WTC11 (cell line): ENCODE measurements at regions not wholly inside any gene's neighbourhood (a gene's known extent, or its start where the extent isn't known, plus 50 kb on each side); places are given as distances from the start of the nearest gene placed in this dataset.

Experiments used
- ATAC-seq: fragments of 200-7000 bp; cut with Tn5 transposase; 2 replicates; pipeline ENCODE4 v1.10.0; 2021; ENCODE audit warnings: mild to moderate bottlenecking, moderate library complexity
- CTCF ChIA-PET: fragments of 300-600 bp; sonication (Branson Sonifier 250); formaldehyde crosslinking; loops from one replicate; lab custom pipeline; 2021; ENCODE audit warnings: antibody characterized with exemption; lab: Charles Lee
- POLR2A ChIA-PET: fragments of 350-600 bp; sonication (Branson Sonifier 250); formaldehyde crosslinking; loops from one replicate; lab custom pipeline; 2021; ENCODE audit warnings: antibody characterized with exemption; lab: Charles Lee
- DNase-seq: peaks from one replicate; pipeline ENCODE4 v3.0.0; 2021; ENCODE audit warnings: low spot score
- H3K27ac Mint-ChIP-seq: 2 replicates; pipeline ENCODE4 v1.8.0; 2021; ENCODE audit warnings: mixed read lengths
- H3K27me3 Mint-ChIP-seq: 2 replicates; pipeline ENCODE4 v1.8.0; 2021; ENCODE audit warnings: low read depth, mild to moderate bottlenecking, moderate library complexity, mixed read lengths
- H3K36me3 Mint-ChIP-seq: 2 replicates; pipeline ENCODE4 v1.8.0; 2021; ENCODE audit warnings: mixed read lengths
- H3K4me1 Mint-ChIP-seq: 2 replicates; pipeline ENCODE4 v1.8.0; 2022; ENCODE audit warnings: mixed read lengths
- H3K4me3 Mint-ChIP-seq: 2 replicates; pipeline ENCODE4 v1.8.0; 2021; ENCODE audit warnings: mild to moderate bottlenecking, moderate library complexity, mixed read lengths
- H3K9me3 Mint-ChIP-seq: 2 replicates; pipeline ENCODE4 v1.8.0; 2021; ENCODE audit warnings: mixed read lengths
- ATF2 ChIP-seq: sonication (generic); formaldehyde crosslinking; IDR thresholded peaks from 2 replicates; pipeline ENCODE4 v1.8.1; 2022; ENCODE audit warnings: low read depth, missing genetic modification reagents, borderline replicate concordance
- FOXJ3 ChIP-seq: sonication (generic); formaldehyde crosslinking; IDR thresholded peaks from 2 replicates; pipeline ENCODE4 v1.9.0; 2021; ENCODE audit warnings: missing genetic modification reagents, mild to moderate bottlenecking, borderline replicate concordance
- FOXP1 ChIP-seq: sonication (generic); formaldehyde crosslinking; IDR thresholded peaks from 2 replicates; pipeline ENCODE4 v1.8.0; 2022; ENCODE audit warnings: missing genetic modification reagents, mild to moderate bottlenecking, moderate library complexity, borderline replicate concordance
- GTF2I ChIP-seq: fragments of 250-450 bp; sonication (Bioruptor Pico); conservative IDR thresholded peaks from 2 replicates; pipeline ENCODE4 v1.4.0; 2021; ENCODE audit warnings: mild to moderate bottlenecking
- HMGA2 ChIP-seq: fragments of 250-450 bp; sonication (Bioruptor Pico); IDR thresholded peaks from 2 replicates; pipeline ENCODE4 v1.4.0; 2021; ENCODE audit warnings: mild to moderate bottlenecking, moderate library complexity
- JUN ChIP-seq: sonication (generic); formaldehyde crosslinking; IDR thresholded peaks from 2 replicates; pipeline ENCODE4 v1.8.0; 2023; ENCODE audit warnings: mild to moderate bottlenecking, missing genetic modification reagents
- NR1H2 ChIP-seq: sonication (generic); formaldehyde crosslinking; IDR thresholded peaks from 2 replicates; pipeline ENCODE4 v1.9.0; 2021; ENCODE audit warnings: mild to moderate bottlenecking, moderate library complexity, missing genetic modification reagents
- PRDM15 ChIP-seq: sonication (generic); formaldehyde crosslinking; IDR thresholded peaks from 2 replicates; pipeline ENCODE4 v1.8.0; 2022; ENCODE audit warnings: missing genetic modification reagents
- PRRX2 ChIP-seq: fragments of 250-450 bp; sonication (Bioruptor Pico); IDR thresholded peaks from 2 replicates; pipeline ENCODE4 v1.8.0; 2021; ENCODE audit warnings: mild to moderate bottlenecking
- SMAD3 ChIP-seq: sonication (generic); formaldehyde crosslinking; IDR thresholded peaks from 2 replicates; pipeline ENCODE4 v1.8.0; 2022; ENCODE audit warnings: missing genetic modification reagents, mild to moderate bottlenecking, borderline replicate concordance
- SMAD4 ChIP-seq: sonication (generic); formaldehyde crosslinking; IDR thresholded peaks from 2 replicates; pipeline ENCODE4 v1.8.0; 2022; ENCODE audit warnings: mild to moderate bottlenecking, missing genetic modification reagents
- STAT6 ChIP-seq: sonication (generic); formaldehyde crosslinking; conservative IDR thresholded peaks from 2 replicates; pipeline ENCODE4 v1.8.1; 2023; ENCODE audit warnings: mild to moderate bottlenecking, low read depth, missing genetic modification reagents, moderate library complexity
- TCF7 ChIP-seq: sonication (generic); formaldehyde crosslinking; IDR thresholded peaks from 2 replicates; pipeline ENCODE4 v1.8.0; 2022; ENCODE audit warnings: mild to moderate bottlenecking, low read depth, missing genetic modification reagents, moderate library complexity
- TEAD4 ChIP-seq: sonication (generic); formaldehyde crosslinking; IDR thresholded peaks from 2 replicates; pipeline ENCODE4 v1.8.0; 2022; ENCODE audit warnings: mild to moderate bottlenecking, missing genetic modification reagents
- ZBTB21 ChIP-seq: sonication (generic); formaldehyde crosslinking; IDR thresholded peaks from 2 replicates; pipeline ENCODE4 v1.8.1; 2023; ENCODE audit warnings: mild to moderate bottlenecking, missing genetic modification reagents, borderline replicate concordance
- ZNF121 ChIP-seq: sonication (generic); formaldehyde crosslinking; IDR thresholded peaks from 2 replicates; pipeline ENCODE4 v1.8.0; 2023; ENCODE audit warnings: missing genetic modification reagents
- ZNF263 ChIP-seq: sonication (generic); formaldehyde crosslinking; IDR thresholded peaks from 2 replicates; pipeline ENCODE4 v1.8.1; 2022; ENCODE audit warnings: low read depth, mild to moderate bottlenecking, moderate library complexity, missing genetic modification reagents
- ZNF396 ChIP-seq: fragments of 250-450 bp; sonication (Bioruptor Pico); IDR thresholded peaks from 2 replicates; pipeline ENCODE4 v1.8.0; 2021; ENCODE audit warnings: mild to moderate bottlenecking, moderate library complexity, borderline replicate concordance
- ZSCAN18 ChIP-seq: fragments of 250-450 bp; sonication (Bioruptor Pico); IDR thresholded peaks from 2 replicates; pipeline ENCODE4 v2.1.2; 2022; ENCODE audit warnings: mild to moderate bottlenecking, moderate library complexity

- 0 out of 2 replicates have a peak, but pooled peaks cover 6% of the 10 kb centered on the region for H3K9me3 Mint-ChIP-seq
- ChIA-PET POLR2A (interaction anchor here (0.7 kb wide), 1 partner anchor 14 kb away, joined by 4 read pairs; no protein-coding TSS in a partner anchor), CTCF (interaction anchor here (0.7 kb wide), 1 partner anchor 1147 kb away, joined by 3 read pairs; no protein-coding TSS in a partner anchor)
- H3K4me3 Mint-ChIP-seq = no peak overlapping the region
- ATAC-seq = no peak
- peaks cover 24% of the 10 kb centered on the region for H3K4me1 Mint-ChIP-seq
- no peak for TF ChIP-seq NR1H2 (CRISPR knock-in tag)
- TF ChIP-seq FOXJ3 (CRISPR knock-in tag) = no peak
- TF ChIP-seq PRRX2 (CRISPR knock-in tag) = no peak
- no peak for TF ChIP-seq ZNF263 (CRISPR knock-in tag)
- no peak for TF ChIP-seq SMAD3
- TF ChIP-seq SMAD4 (CRISPR knock-in tag) = no peak
- TF ChIP-seq TEAD4 (CRISPR knock-in tag) = no peak
- no peak for TF ChIP-seq ATF2
- no peak for TF ChIP-seq GTF2I (CRISPR knock-in tag)
- no peak for TF ChIP-seq FOXP1 (CRISPR knock-in tag)
- TF ChIP-seq, all 79 proteins: peak for 0
- no peak for DNase-seq
- Mint-ChIP-seq H3K36me3 (no peaks in the 10 kb centered on the region), H3K27ac (no peak overlapping the region; the same call in 1 of the 2 replicates), H3K27me3 (no peaks in the 10 kb centered on the region)
Measured at GRCh38 chr5:68380078-68380477, 164.5 kb downstream of the PIK3R1 start.

GRCh38 chr5:68381060-68381459 lies 165.5 kb downstream of the PIK3R1 start:
- no peaks in the 10 kb centered on the region for H3K27me3 Mint-ChIP-seq
- POLR2A ChIA-PET = no interaction called here
- no peak for ATAC-seq

More at GRCh38 chr5:68381060-68381459, 165.5 kb downstream of the PIK3R1 start:
- peaks cover 9% of the 10 kb centered on the region for H3K9me3 Mint-ChIP-seq
- no peaks in the 10 kb centered on the region for H3K36me3 Mint-ChIP-seq
- no peak for DNase-seq
- CTCF ChIA-PET = no interaction called here
- no peak overlapping the region for H3K27ac Mint-ChIP-seq
- no peak for TF ChIP-seq STAT6 (CRISPR knock-in tag)
- no peak for TF ChIP-seq ZNF121 (CRISPR knock-in tag)
- no peak for TF ChIP-seq ZBTB21 (CRISPR knock-in tag)
- TF ChIP-seq HMGA2 = no peak
- TF ChIP-seq JUN (CRISPR knock-in tag) = no peak
- TF ChIP-seq PRDM15 = no peak
- TF ChIP-seq ZNF396 (CRISPR knock-in tag) = no peak
- TF ChIP-seq ATF2 = no peak
- TF ChIP-seq TCF7 (CRISPR knock-in tag) = no peak
- no peak for TF ChIP-seq PRRX2 (CRISPR knock-in tag)
- TF ChIP-seq ZSCAN18 (CRISPR knock-in tag) = no peak
- TF ChIP-seq SMAD4 (CRISPR knock-in tag) = no peak
- peaks cover 22% of the 10 kb centered on the region for H3K4me1 Mint-ChIP-seq
- H3K4me3 Mint-ChIP-seq = no peak overlapping the region
